SK-N-SH treated with all-trans-retinoic acid at 6 μM for 48 hours (cell line): ENCODE measurements at regions not wholly inside any gene's neighbourhood (a gene's known extent, or its start where the extent isn't known, plus 50 kb on each side); places are given as distances from the start of the nearest gene placed in this dataset.

Experiments
- ISL1 ChIP-seq: fragments of 250-450 bp; sonication (Bioruptor Pico); IDR thresholded peaks from 2 replicates; pipeline ENCODE4 v2.1.2; 2022; ENCODE audit warnings: mild to moderate bottlenecking, moderate library complexity
- RARB ChIP-seq: fragments of 250-450 bp; sonication (Bioruptor Pico); IDR thresholded peaks from 2 replicates; pipeline ENCODE4 v1.8.0; 2021; ENCODE audit warnings: mild to moderate bottlenecking, moderate library complexity
- ZFP30 ChIP-seq: fragments of 450-650 bp; formaldehyde crosslinking; IDR thresholded peaks from 2 replicates; pipeline ENCODE4 v1.5.0; 2022; ENCODE audit warnings: mild to moderate bottlenecking, moderate library complexity
- ZNF565 ChIP-seq: fragments of 450-650 bp; formaldehyde crosslinking; conservative IDR thresholded peaks from 2 replicates; pipeline ENCODE4 v1.5.0; 2020; ENCODE audit warnings: low read depth, mild to moderate bottlenecking, moderate library complexity
- TF ChIP-seq, protein P1 (sequence below): fragments of 250-450 bp; sonication (Bioruptor Pico); IDR thresholded peaks from 2 replicates; pipeline ENCODE4 v1.8.0; 2020; ENCODE audit warnings: mild to moderate bottlenecking, moderate library complexity, borderline replicate concordance

DNA sequence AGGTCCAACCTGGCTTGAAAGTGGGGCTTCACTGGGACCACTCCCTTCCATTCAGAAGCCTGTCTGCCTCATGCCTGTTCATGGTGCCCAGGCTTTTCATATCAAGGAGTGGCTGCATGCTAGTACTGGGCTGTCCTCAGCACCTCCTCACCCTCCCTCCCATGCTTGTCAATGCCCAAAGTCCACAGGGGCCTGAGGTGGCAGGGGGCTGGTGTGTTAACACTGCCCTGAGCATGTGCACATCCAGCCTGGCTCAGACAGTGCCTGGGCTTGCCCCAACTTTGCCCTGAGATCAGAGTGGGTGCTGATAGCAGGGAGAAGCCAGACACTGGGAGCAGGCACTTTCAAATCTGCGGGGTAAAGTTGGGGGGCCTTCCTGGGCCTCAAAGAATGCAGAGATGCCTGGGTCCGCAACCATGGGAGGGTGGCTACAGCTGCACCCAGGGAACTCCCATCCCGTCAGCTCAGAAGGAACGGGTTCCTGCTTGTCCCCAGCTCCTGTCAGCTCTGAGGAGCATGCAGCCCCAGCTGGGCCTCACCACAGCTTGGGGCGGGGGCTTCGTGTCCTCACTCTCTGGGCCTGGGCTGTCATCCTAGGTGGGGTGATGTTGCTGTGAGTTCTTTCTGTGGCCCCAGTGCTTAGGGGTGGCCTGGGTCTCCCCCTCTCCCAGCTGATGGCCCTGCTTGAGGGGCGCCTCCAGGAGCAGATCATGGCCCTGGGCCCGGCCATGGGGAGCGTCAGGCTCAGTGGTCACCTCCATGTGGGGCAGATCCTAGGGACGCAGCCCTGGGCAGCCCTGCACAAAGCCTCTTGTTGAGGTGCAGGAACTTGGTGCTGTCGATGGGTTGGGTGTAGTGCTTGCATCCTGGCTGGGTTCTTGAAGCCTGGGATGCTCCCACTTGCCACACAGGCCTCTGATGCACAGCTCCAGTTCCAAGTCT lies 830.6 kb upstream of the SLITRK5 start:
- no peak for TF ChIP-seq ZFP30 (CRISPR knock-in tag)
- TF ChIP-seq, protein P1, sequence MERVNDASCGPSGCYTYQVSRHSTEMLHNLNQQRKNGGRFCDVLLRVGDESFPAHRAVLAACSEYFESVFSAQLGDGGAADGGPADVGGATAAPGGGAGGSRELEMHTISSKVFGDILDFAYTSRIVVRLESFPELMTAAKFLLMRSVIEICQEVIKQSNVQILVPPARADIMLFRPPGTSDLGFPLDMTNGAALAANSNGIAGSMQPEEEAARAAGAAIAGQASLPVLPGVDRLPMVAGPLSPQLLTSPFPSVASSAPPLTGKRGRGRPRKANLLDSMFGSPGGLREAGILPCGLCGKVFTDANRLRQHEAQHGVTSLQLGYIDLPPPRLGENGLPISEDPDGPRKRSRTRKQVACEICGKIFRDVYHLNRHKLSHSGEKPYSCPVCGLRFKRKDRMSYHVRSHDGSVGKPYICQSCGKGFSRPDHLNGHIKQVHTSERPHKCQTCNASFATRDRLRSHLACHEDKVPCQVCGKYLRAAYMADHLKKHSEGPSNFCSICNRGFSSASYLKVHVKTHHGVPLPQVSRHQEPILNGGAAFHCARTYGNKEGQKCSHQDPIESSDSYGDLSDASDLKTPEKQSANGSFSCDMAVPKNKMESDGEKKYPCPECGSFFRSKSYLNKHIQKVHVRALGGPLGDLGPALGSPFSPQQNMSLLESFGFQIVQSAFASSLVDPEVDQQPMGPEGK (CRISPR knock-in tag): no peak
- TF ChIP-seq ISL1 (CRISPR knock-in tag): no peak
- TF ChIP-seq RARB: no peak
- TF ChIP-seq ZNF565 (CRISPR knock-in tag): no peak
